Fibroblast of skin of right quadriceps (primary cell): ENCODE measurements at regions not wholly inside any gene's neighbourhood (a gene's known extent, or its start where the extent isn't known, plus 50 kb on each side); places are given as distances from the start of the nearest gene placed in this dataset.
"Not testable (repeated sequence)": the region's sequence is repeated elsewhere in the genome, so short reads cannot be mapped to it uniquely, and the experiment has no call there.

ENCODE experiments used
- DNase-seq: peaks from one replicate; pipeline ENCODE4 v3.0.0-alpha.2; 2013

DNA sequence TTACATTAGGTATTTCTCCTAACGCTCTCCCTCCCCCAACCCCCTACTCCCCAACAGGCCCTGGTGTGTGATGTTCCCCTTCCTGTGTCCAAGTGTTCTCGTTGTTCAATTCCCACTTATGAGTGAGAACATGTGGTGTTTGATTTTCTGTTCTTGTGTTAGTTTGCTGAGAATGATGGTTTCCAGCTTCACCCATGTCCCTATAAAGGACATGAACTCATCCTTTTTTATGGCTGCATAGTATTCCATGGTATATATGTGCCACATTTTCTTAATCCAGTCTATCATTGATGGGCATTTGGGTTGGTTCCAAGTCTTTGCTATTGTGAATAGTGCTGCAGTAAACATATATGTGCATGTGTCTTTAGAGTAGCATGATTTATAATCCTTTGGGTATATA, 162.1 kb upstream of the DLX2 start:
- not testable (repeated sequence) for DNase-seq

DNA sequence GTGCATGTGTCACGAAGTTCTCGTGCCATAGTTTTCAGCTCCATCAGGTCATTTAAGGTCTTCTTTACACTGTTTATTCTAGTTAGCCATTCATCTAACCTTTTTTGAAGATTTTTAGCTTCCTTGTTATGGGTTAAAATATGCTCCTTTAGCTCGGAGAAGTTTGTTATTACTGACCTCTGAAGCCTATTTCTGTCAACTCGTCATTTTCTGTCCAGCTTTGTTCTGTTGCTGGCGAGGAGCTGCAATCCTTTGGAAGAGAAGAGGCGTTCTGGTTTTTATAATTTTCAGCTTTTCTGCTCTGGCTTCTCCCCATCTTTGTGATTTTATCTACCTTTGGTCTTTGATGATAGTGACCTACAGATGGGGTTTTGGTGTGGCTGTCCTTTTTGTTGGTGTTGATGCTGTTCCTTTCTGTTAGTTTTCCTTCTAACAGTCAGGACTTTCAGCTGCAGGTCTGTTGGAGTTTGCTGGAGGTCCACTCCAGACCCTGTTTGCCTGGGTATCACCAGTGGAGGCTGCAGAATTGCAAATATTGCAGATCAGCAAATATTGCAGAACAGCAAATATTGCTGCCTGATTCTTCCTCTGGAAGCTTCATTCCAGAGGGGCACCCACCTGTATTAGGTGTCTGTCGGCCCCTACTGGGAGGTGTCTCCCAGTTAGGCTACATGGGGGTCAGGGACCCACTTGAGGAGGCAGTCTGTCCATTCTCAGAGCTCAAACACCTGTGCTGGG, 157.7 kb upstream of the ITGA6 start:
- DNase-seq = not testable (repeated sequence)

DNA sequence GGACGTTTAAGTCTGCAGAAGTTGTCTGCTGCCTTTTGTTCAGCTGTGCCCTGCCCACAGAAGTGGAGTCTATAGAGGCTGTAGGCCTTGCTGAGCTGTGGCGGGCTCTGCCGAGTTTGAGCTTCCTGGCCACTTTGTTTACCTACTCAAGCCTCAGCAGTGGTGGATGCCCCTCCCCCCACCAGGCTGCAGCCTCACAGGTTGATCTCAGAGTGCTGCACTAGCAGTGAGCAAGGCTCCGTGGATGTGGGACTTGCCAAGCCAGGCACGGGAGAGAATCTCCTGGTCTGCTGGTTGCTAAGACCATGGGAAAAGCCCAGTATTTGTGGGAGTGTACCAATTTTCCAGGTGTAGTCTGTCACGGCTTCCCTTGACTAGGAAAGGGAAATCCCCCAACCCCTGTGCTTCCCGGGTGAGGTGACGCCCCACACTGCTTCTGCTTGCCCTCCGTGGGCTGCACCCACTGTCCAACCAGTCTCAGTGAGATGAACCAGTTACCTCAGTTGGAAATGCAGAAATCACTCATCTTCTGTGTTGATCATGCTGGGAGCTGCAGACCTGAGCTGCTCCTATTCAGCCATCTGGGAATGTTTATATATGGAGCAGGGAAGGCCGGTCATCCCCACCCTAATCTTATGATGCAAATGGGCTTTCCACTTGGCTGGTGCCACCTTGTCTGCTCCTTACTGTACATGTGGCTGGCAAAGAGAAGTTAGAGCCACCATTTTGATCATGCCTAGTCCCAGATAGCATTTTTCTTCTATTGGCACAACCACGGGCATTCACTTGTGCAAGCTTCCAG, 156.9 kb upstream of the ITGA6 start:
- no peak for DNase-seq

DNA sequence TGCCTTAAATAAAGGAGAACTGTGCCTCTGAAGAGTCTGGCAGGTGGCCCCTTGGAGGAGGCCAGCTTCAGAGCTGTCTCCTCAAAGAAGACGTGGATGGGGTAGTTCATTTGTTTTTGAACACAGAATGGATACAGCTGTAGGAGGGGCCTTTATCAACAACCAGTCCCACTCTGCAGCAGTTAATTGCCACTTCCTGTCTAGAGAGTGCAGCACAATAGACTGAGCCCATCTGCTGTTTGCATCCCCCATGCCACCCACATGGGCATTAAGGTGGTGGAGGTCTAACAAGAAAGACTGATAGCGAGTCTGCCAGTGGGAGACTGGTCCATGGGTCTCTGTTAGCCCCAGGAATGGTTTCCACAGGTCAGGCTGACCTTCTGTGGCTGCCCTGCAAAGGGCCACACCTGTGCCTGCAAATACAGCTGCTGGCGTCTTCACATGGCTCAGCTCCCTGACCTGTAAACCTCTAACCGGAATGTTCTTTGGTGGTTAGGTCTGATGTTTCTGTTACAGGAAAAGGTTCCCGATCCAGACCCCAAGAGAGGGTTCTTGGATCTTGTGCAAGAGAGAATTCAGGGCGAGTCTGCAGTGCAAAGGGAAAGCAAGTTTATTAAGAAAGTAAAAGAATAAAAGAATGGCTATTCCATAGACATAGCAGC, 153.3 kb upstream of the ITGA6 start:
- no peak for DNase-seq

DNA sequence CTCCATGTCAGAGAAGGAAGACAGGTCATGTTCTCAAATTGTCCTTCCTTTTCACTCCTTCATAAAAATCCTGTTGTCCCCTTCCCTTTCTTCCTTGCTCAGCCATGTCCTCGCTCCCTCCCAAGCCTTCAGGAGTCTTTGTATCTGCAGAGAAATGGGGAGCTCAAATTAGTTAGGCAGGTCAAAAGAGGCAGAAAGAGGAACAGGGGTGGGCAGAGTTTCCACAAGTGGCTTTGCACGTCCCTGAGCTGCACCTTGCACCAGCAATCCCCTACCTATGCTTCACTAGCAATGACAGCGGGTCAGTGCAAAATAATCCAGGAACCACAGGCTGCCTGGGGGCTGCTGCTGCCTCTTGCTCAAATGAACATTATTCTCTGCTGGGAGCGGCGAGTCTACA, 152.1 kb upstream of the ITGA6 start:
- DNase-seq = no peak

DNA sequence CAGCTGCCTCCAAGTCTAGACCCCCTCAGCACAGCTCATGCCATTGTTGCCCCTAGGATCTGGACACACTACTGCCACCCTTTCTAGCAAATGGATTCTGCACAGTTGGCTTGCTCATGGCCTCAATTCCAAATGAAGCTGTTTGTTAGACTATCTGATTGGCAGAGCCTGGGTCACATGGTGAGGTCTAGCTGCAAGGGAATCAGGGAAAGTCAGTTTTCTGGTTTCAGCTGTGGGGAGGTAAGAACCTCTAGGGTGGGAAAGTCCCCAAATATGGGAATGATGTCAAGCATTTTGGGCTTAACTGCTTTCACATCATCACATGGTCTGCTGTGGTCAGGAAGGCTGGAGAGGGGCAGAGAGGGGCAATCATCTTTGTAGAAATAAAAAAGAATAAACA, 150.4 kb upstream of the ITGA6 start:
- DNase-seq = no peak

DNA sequence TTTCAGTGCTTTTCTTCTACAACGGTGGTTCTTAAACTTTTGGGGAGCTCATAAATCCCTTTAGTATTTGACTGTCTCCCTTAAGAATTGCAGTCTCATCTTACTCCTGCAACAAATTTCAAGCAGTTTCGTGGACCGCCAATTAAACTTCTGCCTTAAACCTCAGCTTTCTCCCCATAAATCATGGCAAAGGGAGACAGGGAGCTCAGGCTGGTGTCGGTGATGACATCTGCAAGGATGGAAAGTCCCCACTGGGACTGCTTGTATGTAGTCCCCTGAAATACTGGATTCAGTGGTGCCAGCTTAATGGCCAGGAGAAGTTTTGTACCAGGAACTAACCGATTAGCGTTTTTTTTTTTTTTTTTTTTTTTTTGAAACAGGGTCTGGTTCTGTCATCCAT, 148.7 kb upstream of the ITGA6 start:
- DNase-seq = no peak

DNA sequence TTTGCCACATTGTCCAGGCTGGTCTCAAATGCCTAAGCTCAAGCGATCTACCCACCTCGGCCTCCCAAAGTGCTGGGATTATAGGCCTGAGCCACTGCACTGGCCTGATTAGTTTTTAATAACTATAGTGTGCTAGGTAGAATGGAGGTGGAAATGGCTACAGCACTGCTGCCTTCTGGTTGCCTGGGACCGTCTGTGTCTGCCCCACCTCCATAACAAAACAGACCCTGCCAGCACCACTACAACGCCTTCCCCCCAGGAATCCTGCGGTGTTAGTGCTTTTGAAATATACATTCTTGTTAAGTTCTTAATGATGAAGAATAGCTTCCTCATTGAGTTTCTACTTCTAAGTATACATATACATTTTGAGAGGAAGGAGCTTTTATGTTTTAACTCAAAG, 148.2 kb upstream of the ITGA6 start:
- no peak for DNase-seq

DNA sequence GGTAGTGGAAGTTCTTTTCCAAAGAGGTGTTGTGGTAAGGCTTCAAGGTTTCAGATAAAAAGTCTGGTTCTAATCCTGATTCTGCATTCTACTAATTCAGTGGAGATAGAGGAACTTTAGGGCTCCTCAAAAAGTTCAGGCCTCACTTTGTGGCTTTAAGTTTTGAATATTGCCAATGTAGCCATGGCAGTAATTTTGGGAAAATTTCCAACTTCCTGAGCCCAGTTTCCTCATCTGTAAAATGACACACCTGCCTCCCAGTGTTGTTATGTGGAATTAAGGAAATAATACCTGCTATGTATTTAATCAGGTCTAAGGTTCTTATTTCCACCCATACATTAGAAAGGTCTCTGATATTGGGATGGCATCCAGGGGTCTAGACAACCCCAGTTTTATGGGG, 147.6 kb upstream of the ITGA6 start:
- no peak for DNase-seq

DNA sequence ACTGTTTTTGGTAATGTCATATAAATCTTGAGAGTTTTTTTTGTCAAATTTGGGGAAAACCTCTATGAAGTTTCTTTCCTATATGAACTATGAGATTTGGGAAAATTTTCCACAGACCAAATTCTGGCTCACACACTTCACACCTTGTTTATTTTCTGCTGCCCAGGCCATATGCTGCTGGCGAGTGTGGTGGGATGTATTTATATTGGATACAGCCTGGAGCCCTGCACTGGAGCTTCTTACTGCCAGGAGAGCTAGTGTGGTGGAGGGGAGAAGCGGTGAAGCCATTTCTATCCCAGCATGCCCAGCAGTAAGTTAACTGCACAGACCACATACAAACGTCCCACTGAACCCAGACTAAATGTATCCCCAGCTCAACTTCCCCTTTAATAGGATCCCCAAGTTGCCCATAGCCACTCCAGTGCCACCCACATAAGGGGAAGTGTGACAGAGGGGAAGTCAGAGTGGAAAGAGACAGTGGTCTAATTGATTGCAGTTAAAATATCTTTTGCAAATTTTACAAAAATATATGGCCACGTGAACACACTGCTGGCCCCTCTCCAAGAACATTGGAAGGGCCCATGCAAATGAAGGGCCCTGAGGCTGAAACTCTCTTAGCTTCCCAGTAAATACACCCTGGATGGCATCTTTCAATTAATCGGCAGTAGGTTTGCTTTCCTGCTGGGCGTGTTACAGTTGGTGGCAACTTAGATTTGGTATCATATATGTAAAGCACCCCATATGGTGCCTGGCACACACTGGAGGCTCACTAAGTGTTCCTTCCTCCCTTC, 146.6 kb upstream of the ITGA6 start:
- DNase-seq = no peak

DNA sequence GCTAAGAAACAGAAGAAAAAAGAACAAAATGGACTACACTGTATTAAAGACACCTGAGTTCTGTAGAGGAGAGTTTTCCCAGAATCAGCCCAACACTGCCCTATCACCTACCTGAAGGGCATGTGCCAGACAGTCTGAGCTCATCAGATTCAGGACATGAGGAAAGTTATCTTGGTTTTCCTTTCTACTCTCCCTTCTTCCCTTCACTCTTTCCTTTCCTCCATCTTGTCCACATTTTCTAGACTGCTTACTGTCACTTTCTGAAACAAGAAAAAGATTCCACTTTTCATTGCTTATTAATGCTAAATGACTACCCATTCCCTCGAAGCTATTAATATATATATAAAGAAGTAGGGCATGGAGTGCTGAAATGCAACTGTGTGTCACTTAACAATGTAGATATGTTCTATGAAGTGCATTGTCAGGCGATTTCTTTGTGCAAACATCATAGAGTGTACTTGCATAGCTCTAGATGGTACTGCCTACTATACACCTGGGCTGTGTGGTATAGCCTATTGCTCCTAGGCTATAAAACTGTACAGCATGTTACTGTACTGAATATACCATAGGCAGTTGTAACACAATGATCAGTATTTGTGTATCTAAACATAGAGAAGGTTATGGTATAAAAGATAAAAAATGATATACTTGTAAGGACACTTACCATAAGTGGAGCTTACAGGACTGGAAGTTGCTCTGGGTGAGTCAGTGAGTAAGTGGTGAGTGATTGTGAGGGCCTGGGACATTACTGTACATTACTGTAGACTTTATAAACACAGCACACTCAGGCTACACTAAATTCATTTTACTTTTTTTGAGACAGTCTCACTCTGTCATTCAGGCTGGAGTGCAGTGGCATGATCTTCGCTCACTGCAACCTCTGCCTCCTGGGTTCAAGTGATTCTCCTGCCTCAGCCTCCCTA, 145.5 kb upstream of the ITGA6 start:
- peak; percentile 86 for DNase-seq

DNA sequence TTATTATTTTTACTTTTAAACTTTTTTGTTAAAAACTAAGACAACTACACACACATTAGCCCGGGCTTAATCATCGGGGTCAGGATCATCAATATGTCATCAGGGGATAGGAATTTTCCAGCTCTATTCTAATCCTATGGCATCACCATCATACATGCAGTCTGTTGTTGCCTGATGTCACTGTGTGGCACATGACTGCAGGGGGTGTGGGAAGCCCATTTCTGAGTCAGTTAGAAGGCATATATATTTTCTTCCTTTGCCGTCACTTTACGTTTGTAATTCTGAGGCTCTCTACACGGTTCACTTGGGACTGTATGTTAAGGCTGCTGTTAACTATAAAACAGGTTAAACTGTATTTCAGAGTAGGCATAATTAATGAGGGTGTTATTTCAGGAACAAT, 144.4 kb upstream of the ITGA6 start:
- peak; percentile 95 for DNase-seq

DNA sequence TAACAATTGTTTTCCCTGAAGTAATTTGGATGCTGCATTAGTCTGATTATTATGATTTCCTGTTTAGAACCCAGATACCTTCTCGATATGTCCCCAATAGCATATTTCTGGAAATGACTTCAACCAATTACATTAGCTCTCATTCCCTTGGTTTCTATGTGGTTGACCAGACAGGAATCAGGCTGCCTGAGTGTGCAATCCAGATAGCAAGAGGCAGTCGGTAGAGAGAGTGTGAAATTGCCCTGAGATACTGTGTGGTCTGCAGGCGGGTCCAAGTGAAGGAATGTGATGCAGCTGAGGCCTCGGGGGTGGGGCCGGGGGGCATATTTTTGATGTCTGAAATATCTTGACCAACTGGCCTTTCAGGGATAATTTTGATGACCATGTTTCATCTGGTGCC, 143.9 kb upstream of the ITGA6 start:
- DNase-seq = peak; percentile 55

DNA sequence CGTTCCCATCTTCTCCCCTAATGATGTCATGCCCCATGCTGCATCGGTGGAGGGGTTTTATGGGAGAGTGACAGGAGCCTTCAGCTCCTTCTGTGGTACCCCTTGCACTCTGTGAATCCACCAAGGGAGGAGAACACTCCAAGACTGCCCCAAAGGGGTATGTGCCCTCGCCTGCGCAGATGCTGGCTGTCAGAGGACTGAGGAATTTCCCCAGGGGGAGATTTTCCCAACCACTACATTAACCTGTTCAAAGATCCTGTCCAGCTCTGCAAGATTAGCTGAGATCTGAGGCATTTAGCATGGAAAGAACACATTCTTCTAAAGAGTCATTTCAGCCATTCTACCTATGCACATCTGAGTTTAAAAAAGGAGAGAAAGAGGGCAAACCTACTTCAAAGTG, 143.2 kb upstream of the ITGA6 start:
- DNase-seq = no peak

DNA sequence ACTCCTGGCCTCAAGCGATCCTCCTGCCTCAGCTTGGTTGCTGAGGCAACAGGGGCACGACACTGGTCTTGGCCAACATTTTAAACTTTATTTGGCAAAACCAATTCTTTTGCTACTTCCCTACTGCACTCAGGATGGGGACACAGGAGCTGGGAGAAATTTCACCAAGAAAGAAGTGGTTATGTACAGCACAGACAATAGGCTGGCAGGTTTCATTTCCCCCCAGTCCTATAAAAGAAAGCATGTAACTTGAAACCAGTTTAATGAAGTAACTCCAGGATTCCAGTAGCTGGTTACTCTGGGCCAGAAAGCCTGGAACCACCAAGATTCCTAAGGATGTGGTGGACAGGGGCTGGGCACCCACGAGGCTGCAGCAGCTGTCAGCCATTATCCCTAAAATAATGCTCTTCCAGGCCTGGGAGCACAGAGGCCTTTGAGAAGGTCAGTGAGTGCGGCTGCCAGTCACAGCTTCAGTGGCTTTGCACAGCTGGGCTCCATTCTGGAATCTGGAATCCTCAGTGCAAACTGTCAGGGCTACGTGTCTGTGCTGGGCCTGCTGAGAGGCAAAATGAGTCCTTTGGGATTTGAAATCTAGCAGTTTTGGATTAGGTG, 142.3 kb upstream of the ITGA6 start:
- peak; percentile 75 for DNase-seq

DNA sequence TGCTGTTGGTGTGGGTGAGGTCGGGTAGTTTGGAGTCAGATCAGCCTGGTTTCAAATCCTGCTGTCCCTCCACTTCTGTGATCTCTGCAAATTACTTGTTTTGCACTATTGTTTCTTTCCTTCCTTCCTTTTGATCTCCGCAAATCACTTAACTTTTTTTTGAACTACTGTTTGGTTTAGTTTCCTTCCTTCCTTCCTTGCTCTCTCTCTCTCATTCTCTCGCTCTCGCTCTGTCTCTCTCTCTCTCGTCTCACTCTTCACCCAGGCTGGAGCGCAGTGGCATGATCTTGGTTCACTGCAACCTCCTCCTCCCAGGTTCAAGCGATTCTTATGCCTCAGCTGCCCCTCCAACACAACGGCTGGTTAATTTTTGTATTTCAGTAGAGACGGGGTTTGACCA, 141.6 kb upstream of the ITGA6 start:
- DNase-seq = no peak

DNA sequence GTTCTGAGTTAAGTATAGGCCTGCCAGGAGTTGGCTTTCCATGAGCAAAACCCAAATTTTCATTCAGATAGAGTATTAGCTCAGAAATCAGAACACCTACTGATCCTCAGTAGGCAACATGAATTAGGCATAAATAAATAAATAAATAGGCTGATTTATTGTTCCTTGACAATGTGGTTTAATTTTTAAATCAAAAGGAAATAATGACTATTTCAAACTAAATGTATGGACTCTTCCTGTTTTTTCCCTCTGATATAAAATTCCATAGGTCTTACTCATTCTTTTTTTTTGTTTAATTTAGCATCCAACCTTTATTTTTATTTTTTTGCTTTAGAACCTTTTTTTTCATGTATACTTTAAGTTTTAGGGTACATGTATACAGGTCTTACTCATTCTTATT, 140.2 kb upstream of the ITGA6 start:
- DNase-seq = no peak

DNA sequence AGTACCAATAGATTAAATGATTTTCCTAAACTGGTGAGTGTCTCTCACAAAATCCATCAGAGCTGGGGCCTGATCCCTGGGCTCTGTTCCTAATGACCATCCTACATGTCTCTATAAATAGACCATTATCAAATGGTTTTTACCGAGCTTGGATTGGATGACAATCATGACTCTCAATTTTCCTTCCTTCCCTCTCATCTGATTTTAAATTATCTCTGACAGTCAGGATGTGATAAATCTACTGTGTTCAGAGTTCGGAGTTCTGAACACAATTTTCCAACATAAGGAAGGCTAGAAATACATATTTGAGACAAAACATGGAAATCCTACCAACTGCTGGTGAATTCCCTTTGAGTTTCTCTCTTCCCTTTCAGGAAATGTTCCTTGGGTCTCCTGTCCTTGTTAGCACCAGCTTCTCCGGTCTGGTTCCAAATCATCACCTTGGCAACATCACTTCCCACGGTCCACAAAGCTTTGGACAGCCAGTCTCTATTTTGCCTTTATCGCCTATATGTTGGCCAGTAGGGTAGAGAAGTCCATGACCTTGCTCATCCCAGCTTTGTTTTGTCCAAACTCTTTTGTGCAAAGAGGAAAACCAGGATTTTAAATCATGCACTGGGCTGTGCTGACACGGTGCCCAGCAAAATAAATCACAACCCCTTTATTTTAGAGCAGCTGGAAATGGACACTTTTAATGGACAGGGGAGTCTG, 139.6 kb upstream of the ITGA6 start:
- no peak for DNase-seq

DNA sequence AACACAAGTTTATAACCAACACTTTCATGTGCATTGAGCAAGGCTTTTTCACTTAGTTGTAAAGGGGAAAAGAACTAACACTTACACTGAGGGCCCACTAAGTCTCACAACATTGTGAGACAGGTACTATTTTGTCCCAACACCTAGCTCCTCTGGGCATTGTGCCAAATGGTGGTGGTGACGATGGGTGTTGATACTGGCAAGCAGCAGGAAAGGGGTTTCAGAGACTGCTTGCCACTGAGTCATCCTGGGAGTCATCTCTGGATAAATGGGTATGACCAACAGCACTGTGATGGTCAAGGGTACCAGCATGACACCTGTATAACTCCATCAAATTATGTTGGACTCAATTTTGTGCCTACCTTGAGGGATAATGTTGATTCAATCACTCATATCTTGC, 138.8 kb upstream of the ITGA6 start:
- DNase-seq = no peak

DNA sequence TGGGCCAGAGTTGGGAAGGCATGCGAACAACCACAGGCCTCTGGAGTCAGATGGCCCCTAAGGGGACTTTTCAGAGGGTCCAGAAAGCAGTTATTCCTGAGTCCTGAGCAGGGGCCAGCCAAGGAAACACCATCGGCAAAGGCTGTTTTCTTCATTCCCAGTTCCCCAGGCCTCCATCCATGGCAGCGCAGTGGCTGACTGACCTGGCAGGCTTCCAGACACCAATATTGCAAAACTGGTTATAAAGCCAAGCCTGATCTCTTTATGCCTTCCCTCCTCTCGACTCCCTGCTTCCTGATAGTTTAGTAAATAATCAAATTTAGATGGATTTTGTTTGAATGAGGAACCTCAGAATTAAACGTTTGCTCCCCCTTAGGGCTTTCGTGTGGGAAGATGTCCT, 133.4 kb upstream of the ITGA6 start:
- peak; percentile 59 for DNase-seq

DNA sequence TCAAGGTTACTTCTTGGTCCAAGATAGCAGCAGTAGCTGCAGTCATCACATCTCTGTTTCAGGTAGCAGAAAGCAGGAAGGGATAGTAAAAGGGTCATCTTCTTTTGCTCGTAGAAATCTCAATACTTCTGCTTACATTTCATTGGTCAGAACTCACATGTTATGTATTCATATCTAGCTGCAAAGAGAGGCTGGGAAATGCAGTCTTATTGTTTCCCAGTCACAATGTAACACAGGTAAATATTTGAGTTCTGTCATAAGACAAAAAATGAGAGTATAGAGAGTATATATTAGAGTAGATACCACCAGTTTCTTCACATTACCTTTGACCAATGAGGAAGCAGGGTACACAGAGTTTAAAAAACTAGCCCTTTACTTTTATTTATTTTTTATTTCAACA, 132.4 kb upstream of the ITGA6 start:
- no peak for DNase-seq
